Mammary epithelial cell (primary cell): ENCODE measurements at regions not wholly inside any gene's neighbourhood (a gene's known extent, or its start where the extent isn't known, plus 50 kb on each side); places are given as distances from the start of the nearest gene placed in this dataset.

ENCODE experiments used
- CTCF ChIP-seq, 2 donors: IDR thresholded peaks in 1 of 2; conservative IDR thresholded peaks in 1 of 2; 2 replicates each; pipeline ENCODE4 v1.5.1; 2011 to 2012; ENCODE audit warnings: inconsistent platforms in 2 of 2, low read length in 2 of 2, mild to moderate bottlenecking in 2 of 2, control low read depth in 1 of 2, low read depth in 1 of 2; ENCODE audit not compliant: insufficient read depth in 1 of 2; ENCODE audit errors: extremely low read depth in 1 of 2
- EZH2 ChIP-seq: IDR thresholded peaks from 2 replicates; pipeline ENCODE4 v1.6.1; 2012; ENCODE audit warnings: low read length, inconsistent platforms, borderline replicate concordance

GRCh38 chr3:81874738-81875137, 113.3 kb upstream of the GBE1 start:
- no peak for TF ChIP-seq CTCF (conservative IDR thresholded peaks at IDR 0.05 in 1 of 2, IDR thresholded peaks at IDR 0.05 in 1 of 2; ENCODE audit: extremely low read depth in 1 of 2, insufficient read depth in 1 of 2, low read depth in 1 of 2, low read length in 2 of 2)
- TF ChIP-seq EZH2 = no peak
